Sigmoid colon (tissue), 4 donors: ENCODE measurements at regions not wholly inside any gene's neighbourhood (a gene's known extent, or its start where the extent isn't known, plus 50 kb on each side); places are given as distances from the start of the nearest gene placed in this dataset.

Source experiments
- EP300 ChIP-seq, 4 donors: sonication (generic); formaldehyde crosslinking; IDR thresholded peaks; one replicate each; pipeline ENCODE4 v1.6.1; 2017; ENCODE audit warnings: antibody characterized with exemption in 4 of 4
- POLR2A ChIP-seq, 2 donors: fragments of 450-650 bp; IDR thresholded peaks; one replicate each; pipeline ENCODE4 v1.6.1; 2016; ENCODE audit warnings: antibody characterized with exemption in 2 of 2, mild to moderate bottlenecking in 2 of 2, moderate library complexity in 2 of 2
- POLR2AphosphoS5 ChIP-seq, 4 donors: sonication (generic); formaldehyde crosslinking; IDR thresholded peaks; one replicate each; pipeline ENCODE4 v1.6.1; 2017; ENCODE audit warnings: antibody characterized with exemption in 4 of 4
- TF ChIP-seq, protein P1 (sequence below), 4 experiments: fragments of 450-650 bp in 3 of 4; fragments of 200-600 bp in 1 of 4; IDR thresholded peaks; one replicate each; pipeline ENCODE4 v1.5.1; 2016 to 2019; ENCODE audit warnings: antibody characterized with exemption in 4 of 4, mild to moderate bottlenecking in 3 of 4, moderate library complexity in 2 of 4

DNA sequence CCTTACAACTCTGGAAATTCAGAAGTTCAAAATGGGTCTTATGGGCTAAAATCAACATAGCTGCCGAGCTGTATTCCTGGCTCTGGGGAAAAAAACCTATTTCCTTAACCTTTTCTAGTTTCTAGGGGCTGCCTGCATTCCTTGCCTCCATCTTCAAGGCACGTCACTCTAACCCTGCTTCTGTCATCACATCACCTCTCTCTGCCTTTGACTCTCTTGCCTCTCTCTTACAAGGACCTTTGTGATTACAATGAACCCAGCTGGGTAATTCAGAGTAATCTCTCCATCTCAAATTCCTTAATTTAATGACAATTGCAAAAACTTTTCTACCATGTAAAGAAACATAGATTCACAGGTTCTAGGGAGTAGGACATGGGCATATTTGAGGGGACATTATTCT lies 103.1 kb upstream of the SMC2 start:
- TF ChIP-seq, protein P1, sequence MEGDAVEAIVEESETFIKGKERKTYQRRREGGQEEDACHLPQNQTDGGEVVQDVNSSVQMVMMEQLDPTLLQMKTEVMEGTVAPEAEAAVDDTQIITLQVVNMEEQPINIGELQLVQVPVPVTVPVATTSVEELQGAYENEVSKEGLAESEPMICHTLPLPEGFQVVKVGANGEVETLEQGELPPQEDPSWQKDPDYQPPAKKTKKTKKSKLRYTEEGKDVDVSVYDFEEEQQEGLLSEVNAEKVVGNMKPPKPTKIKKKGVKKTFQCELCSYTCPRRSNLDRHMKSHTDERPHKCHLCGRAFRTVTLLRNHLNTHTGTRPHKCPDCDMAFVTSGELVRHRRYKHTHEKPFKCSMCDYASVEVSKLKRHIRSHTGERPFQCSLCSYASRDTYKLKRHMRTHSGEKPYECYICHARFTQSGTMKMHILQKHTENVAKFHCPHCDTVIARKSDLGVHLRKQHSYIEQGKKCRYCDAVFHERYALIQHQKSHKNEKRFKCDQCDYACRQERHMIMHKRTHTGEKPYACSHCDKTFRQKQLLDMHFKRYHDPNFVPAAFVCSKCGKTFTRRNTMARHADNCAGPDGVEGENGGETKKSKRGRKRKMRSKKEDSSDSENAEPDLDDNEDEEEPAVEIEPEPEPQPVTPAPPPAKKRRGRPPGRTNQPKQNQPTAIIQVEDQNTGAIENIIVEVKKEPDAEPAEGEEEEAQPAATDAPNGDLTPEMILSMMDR (IDR thresholded peaks at IDR 0.05): no peak
- TF ChIP-seq POLR2AphosphoS5 (IDR thresholded peaks at IDR 0.05) (no peak), POLR2A (IDR thresholded peaks at IDR 0.05) (no peak), EP300 (IDR thresholded peaks at IDR 0.05) (no peak)
